ENCODE measurements at regions not wholly inside any gene's neighbourhood (a gene's known extent, or its start where the extent isn't known, plus 50 kb on each side); places are given as distances from the start of the nearest gene placed in this dataset.

- no peak overlapping the region for H3K27ac ChIP-seq (ENCODE audit: low read depth in 1 of 2, low read length in 2 of 2)
- no peak for TF ChIP-seq HNF4A (conservative IDR thresholded peaks at IDR 0.05)
- no peak for TF ChIP-seq RAD21 (IDR thresholded peaks at IDR 0.05)
- TF ChIP-seq JUND (IDR thresholded peaks at IDR 0.05) = no peak
- TF ChIP-seq FOXA2 (IDR thresholded peaks at IDR 0.05) = no peak
- TF ChIP-seq REST (IDR thresholded peaks at IDR 0.05) = no peak
- no peak overlapping the region for H3K4me3 ChIP-seq (ENCODE audit: low read depth in 1 of 3, low read length in 3 of 3)
- no peaks in the 10 kb centered on the region for H3K4me1 ChIP-seq (ENCODE audit: control insufficient read depth in 4 of 4, insufficient read depth in 4 of 4, low read length in 3 of 4)
- no peaks in the 10 kb centered on the region for H3K36me3 ChIP-seq (ENCODE audit: control insufficient read depth in 4 of 4, insufficient read depth in 3 of 4, low read depth in 1 of 4, low read length in 3 of 4)
- 61% methylated on average over 2 of the region's 2 CpGs for WGBS
- H3K9ac ChIP-seq (ENCODE audit: low read depth in 1 of 2, low read length in 2 of 2) = no peak overlapping the region
- H3K27me3 ChIP-seq (ENCODE audit: control insufficient read depth in 4 of 4, insufficient read depth in 4 of 4, low read length in 3 of 4) = no peaks in the 10 kb centered on the region
- H3K9me3 ChIP-seq (ENCODE audit: control insufficient read depth in 4 of 4, low read length in 3 of 4) = no peaks in the 10 kb centered on the region
- no peak for DNase-seq (ENCODE audit: low spot score)
Measured at GRCh38 chr15:46853600-46853999, 863.7 kb upstream of the SEMA6D start.

GRCh38 chr15:46854564-46854963 lies 862.7 kb upstream of the SEMA6D start:
- H3K4me3 ChIP-seq (ENCODE audit: low read depth in 1 of 3, low read length in 3 of 3) = no peak overlapping the region
- H3K9me3 ChIP-seq (ENCODE audit: control insufficient read depth in 4 of 4, low read length in 3 of 4) = no peaks in the 10 kb centered on the region
- no peak for DNase-seq (ENCODE audit: low spot score)
- H3K27ac ChIP-seq (ENCODE audit: low read depth in 1 of 2, low read length in 2 of 2) = no peak overlapping the region
- H3K27me3 ChIP-seq (ENCODE audit: control insufficient read depth in 4 of 4, insufficient read depth in 4 of 4, low read length in 3 of 4) = no peaks in the 10 kb centered on the region
- no peaks in the 10 kb centered on the region for H3K4me1 ChIP-seq (ENCODE audit: control insufficient read depth in 4 of 4, insufficient read depth in 4 of 4, low read length in 3 of 4)
- H3K36me3 ChIP-seq (ENCODE audit: control insufficient read depth in 4 of 4, insufficient read depth in 3 of 4, low read depth in 1 of 4, low read length in 3 of 4) = no peaks in the 10 kb centered on the region
- H3K9ac ChIP-seq (ENCODE audit: low read depth in 1 of 2, low read length in 2 of 2) = no peak overlapping the region
- no peak for TF ChIP-seq GABPA (IDR thresholded peaks at IDR 0.05 in 1 of 2, conservative IDR thresholded peaks at IDR 0.05 in 1 of 2)
- no peak for TF ChIP-seq MAX (IDR thresholded peaks at IDR 0.05)
- TF ChIP-seq YY1 (IDR thresholded peaks at IDR 0.05) = no peak
- no peak for TF ChIP-seq CTCF (IDR thresholded peaks at IDR 0.05; ENCODE audit: low read depth, low read length, missing input control)
- no peak for TF ChIP-seq TAF1 (conservative IDR thresholded peaks at IDR 0.05)
- TF ChIP-seq RXRA (IDR thresholded peaks at IDR 0.05) = no peak
- TF ChIP-seq HNF4A (conservative IDR thresholded peaks at IDR 0.05) = no peak
- no peak for TF ChIP-seq ATF3 (IDR thresholded peaks at IDR 0.05)
- TF ChIP-seq SP1 (IDR thresholded peaks at IDR 0.05) = no peak
- TF ChIP-seq REST (IDR thresholded peaks at IDR 0.05) = no peak
- TF ChIP-seq JUND (IDR thresholded peaks at IDR 0.05) = no peak
- no peak for TF ChIP-seq ZBTB33 (IDR thresholded peaks at IDR 0.05)
- no peak for TF ChIP-seq RAD21 (IDR thresholded peaks at IDR 0.05)
- TF ChIP-seq FOXA2 (IDR thresholded peaks at IDR 0.05) = no peak
- TF ChIP-seq FOXA1 (IDR thresholded peaks at IDR 0.05) = no peak
- TF ChIP-seq NR2F2 (IDR thresholded peaks at IDR 0.05) = no peak
- TF ChIP-seq EGR1 (IDR thresholded peaks at IDR 0.05; ENCODE audit: low read depth in 2 of 2) = no peak
- TF ChIP-seq HNF4G (IDR thresholded peaks at IDR 0.05) = no peak
